ENCODE measurements at regions not wholly inside any gene's neighbourhood (a gene's known extent, or its start where the extent isn't known, plus 50 kb on each side); places are given as distances from the start of the nearest gene placed in this dataset.

GRCh38 chr12:23455283-23455682 lies 494.2 kb downstream of the SOX5 start:
- TF ChIP-seq CTCF (IDR thresholded peaks at IDR 0.05) (no peak), ZFX (IDR thresholded peaks at IDR 0.05; ENCODE audit: borderline replicate concordance) (no peak)

Data from 22Rv1 (cell line).